Psoas muscle (tissue), 7 donors: ENCODE measurements at regions not wholly inside any gene's neighbourhood (a gene's known extent, or its start where the extent isn't known, plus 50 kb on each side); places are given as distances from the start of the nearest gene placed in this dataset.

Experiments
- ATAC-seq, 4 donors: fragments of 200-7000 bp; cut with Tn5 transposase; one replicate each; pipeline ENCODE4 v1.9.1; 2020; ENCODE audit warnings: moderate library complexity in 3 of 4, mild to moderate bottlenecking in 2 of 4
- DNase-seq, 2 donors: peaks; one replicate each; pipeline ENCODE4 v3.0.0-alpha.2; 2020
- H3K27ac ChIP-seq: fragments of 200-600 bp; one replicate; pipeline ENCODE4 v1.8.0; 2022
- H3K27me3 ChIP-seq, 3 donors: fragments of 200-600 bp in 1 of 3; one replicate each; pipeline versions ENCODE4 v1.6.1 to v1.8.0; 2013 to 2022; ENCODE audit warnings: low read length in 2 of 3, mild to moderate bottlenecking in 2 of 3, moderate library complexity in 1 of 3; ENCODE audit not compliant: insufficient read depth in 3 of 3
- H3K36me3 ChIP-seq, 2 donors: fragments of 200-600 bp in 1 of 2; one replicate each; pipeline versions ENCODE4 v1.6.1 to v1.8.0; 2013 to 2022; ENCODE audit warnings: low read depth in 1 of 2, mild to moderate bottlenecking in 1 of 2, moderate library complexity in 1 of 2; ENCODE audit not compliant: insufficient read depth in 1 of 2
- H3K4me1 ChIP-seq: fragments of 200-600 bp; one replicate; pipeline ENCODE4 v1.8.0; 2022
- H3K4me3 ChIP-seq: fragments of 200-600 bp; one replicate; pipeline ENCODE4 v1.8.0; 2022; ENCODE audit warnings: mild to moderate bottlenecking
- H3K9me3 ChIP-seq: fragments of 200-600 bp; one replicate; pipeline ENCODE4 v1.8.0; 2022
- WGBS, 3 donors: extraction: QIAGEN DNeasy Blood & Tissue Kit; methylation state at CpG; one replicate each; pipeline versions ENCODE4 v1.1.6 to v1.1.7; 2013; 5-methylcytosine and 5-hydroxymethylcytosine counted together
- intact Hi-C, 2 donors: fragments of 100-400 bp; cut with DNase I; formaldehyde crosslinking; loops; one replicate each; pipeline versions ENCODE4 v1.11.0 to v1.14.2; 2022
- TF ChIP-seq, protein P1 (sequence below): fragments of 200-600 bp; IDR thresholded peaks from one replicate; pipeline ENCODE4 v1.8.0; 2022; ENCODE audit warnings: antibody characterized with exemption
- donor health status: healthy with polysubstance abuse.
- donor health status: DM: no; HTN: no; CAD: no; lungs with moderate emphysema.
- donor health status: Bipolar disorder and iron deficiency.
- donor health status: healthy.
- donor health status: DM: yes; HTN: yes; CAD: no.
- donor health status: DM: no; HTN: no; CAD: no.
- donor health status: DM: yes; HTN: yes; CAD: no.

DNA sequence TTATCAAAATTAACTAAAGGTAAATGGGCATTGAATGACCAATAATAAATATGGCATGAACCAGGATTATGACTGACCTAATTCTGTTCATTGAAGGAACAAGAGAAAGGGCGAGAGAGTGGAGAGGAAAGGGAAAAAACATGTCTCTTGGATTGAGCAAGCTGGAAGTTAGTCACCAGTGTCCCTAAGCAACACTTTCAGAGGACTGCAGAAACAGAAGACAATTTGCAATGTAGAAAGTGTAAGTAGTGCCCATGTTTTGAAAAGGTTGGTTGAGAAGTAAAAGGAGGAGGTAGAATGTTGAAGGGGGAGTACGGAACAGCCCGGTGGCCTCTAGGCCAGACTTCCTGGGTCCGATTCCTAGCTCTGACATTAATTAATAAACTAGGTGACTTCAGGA is 94.6 kb downstream of the FAS start:
- H3K27ac ChIP-seq, result no peak overlapping the region
- DNase-seq (no peak), ATAC-seq (no peak)
- TF ChIP-seq, protein P1, sequence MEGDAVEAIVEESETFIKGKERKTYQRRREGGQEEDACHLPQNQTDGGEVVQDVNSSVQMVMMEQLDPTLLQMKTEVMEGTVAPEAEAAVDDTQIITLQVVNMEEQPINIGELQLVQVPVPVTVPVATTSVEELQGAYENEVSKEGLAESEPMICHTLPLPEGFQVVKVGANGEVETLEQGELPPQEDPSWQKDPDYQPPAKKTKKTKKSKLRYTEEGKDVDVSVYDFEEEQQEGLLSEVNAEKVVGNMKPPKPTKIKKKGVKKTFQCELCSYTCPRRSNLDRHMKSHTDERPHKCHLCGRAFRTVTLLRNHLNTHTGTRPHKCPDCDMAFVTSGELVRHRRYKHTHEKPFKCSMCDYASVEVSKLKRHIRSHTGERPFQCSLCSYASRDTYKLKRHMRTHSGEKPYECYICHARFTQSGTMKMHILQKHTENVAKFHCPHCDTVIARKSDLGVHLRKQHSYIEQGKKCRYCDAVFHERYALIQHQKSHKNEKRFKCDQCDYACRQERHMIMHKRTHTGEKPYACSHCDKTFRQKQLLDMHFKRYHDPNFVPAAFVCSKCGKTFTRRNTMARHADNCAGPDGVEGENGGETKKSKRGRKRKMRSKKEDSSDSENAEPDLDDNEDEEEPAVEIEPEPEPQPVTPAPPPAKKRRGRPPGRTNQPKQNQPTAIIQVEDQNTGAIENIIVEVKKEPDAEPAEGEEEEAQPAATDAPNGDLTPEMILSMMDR, result no peak
- no peak overlapping the region for H3K4me3 ChIP-seq
- H3K36me3 ChIP-seq, result no peaks in the 10 kb centered on the region
- no peaks in the 10 kb centered on the region for H3K27me3 ChIP-seq
- H3K9me3 ChIP-seq, result no peaks in the 10 kb centered on the region
- no peaks in the 10 kb centered on the region for H3K4me1 ChIP-seq
- WGBS, 3 donors, result 88 to 91% (median 90%) methylated on average over 4 of the region's 4 CpGs
- intact Hi-C loops, result no loop called here

DNA sequence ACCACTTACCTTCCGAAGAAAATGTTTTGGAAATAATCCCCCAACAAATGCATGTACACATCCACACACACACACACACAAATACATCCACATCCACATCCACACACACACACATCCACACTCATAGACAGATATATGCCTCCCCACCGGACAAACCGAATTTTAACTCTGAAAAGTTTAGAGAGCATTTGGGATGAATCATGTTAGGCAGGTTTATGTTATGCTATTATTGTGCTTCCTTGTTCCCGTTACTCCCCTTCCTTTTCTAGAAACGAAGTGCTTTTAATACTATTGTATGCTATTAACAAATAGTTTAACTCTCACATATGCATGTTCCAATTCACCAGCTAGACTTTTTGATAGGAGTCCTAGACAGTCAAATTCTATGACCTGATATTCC is 91.5 kb downstream of the FAS start:
- no peak for ATAC-seq
- TF ChIP-seq, protein P1, result no peak
- no peaks in the 10 kb centered on the region for H3K27me3 ChIP-seq
- no peak for DNase-seq
- H3K4me1 ChIP-seq, result no peaks in the 10 kb centered on the region
- no peaks in the 10 kb centered on the region for H3K36me3 ChIP-seq
- H3K4me3 ChIP-seq, result no peak overlapping the region
- intact Hi-C loops, result no loop called here
- WGBS, 3 donors, result 67 to 75% (median 71%) methylated on average over 5 of the region's 5 CpGs
- no peaks in the 10 kb centered on the region for H3K9me3 ChIP-seq
- H3K27ac ChIP-seq, result no peak overlapping the region

DNA sequence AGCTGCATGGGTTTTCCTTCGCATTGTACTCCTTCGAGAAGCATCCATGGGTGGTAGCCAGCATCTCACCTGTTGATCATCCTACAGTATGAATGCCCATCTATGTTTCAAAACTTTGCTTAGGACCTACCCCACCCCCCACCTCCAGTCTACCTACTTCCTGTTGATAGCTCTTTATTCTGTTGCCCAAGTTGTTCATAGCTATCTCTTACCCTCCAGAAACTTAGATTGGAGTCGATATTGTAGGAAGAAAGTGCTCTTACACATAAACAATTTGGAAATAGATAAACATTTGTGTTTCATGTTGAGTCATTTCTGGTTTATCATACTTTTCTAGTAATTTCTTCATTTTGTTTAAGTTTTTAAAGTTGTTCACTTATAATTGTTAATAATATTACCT is 90.1 kb downstream of the FAS start:
- Histone ChIP-seq H3K4me1 (no peaks in the 10 kb centered on the region), H3K9me3 (no peaks in the 10 kb centered on the region), H3K4me3 (no peak overlapping the region), H3K27ac (no peak overlapping the region), H3K36me3 (no peaks in the 10 kb centered on the region), H3K27me3 (peaks cover 0 to 2% (median 0%) of the 10 kb centered on the region in 3 donors)
- TF ChIP-seq, protein P1, result no peak
- intact Hi-C loops, result no loop called here
- WGBS, 3 donors, result 61 to 78% (median 68%) methylated on average over 3 of the region's 3 CpGs
- no peak for ATAC-seq
- no peak for DNase-seq

DNA sequence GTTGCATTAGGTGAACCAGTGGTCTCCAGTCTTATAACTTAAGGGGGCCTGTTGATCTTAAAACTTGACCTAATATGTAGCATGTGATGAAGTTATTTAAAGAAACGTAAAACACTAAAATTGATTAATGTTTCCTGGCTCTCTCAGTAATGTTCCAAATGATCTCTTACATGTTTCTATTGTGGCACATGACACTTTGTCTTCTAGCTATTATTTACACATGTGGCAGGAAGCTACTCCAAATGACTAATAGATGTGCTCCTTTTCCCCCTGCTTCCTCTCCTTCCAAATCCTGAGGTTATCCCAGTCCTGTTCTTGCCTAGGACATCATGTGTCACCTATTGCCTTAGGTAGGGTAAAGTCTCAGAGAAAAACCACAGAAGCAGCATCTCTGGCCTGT is 89.4 kb downstream of the FAS start:
- ATAC-seq, result no peak
- 68 to 83% (median 76%) methylated on average over 1 of the region's 1 CpG for WGBS, 3 donors
- no peaks in the 10 kb centered on the region for H3K9me3 ChIP-seq
- TF ChIP-seq, protein P1, result no peak
- no peak for DNase-seq
- no peak overlapping the region for H3K27ac ChIP-seq
- no peaks in the 10 kb centered on the region for H3K4me1 ChIP-seq
- no peaks in the 10 kb centered on the region for H3K36me3 ChIP-seq
- H3K4me3 ChIP-seq, result no peak overlapping the region
- intact Hi-C loops, result no loop called here
- peaks cover 0 to 2% (median 0%) of the 10 kb centered on the region in 3 donors for H3K27me3 ChIP-seq
